ENCODE measurements at regions not wholly inside any gene's neighbourhood (a gene's known extent, or its start where the extent isn't known, plus 50 kb on each side); places are given as distances from the start of the nearest gene placed in this dataset.

- peaks cover 0 to 6% (median 0%) of the 10 kb centered on the region in 3 donors for H3K4me1 ChIP-seq
- H3K27me3 ChIP-seq: no peaks in the 10 kb centered on the region
- H3K9me3 ChIP-seq: no peaks in the 10 kb centered on the region
- DNase-seq: no peak
- no peak for FAIRE-seq
- intact Hi-C loops (cut with DNase I): no loop called here
- no peak for ATAC-seq
- H3K4me3 ChIP-seq: no peak overlapping the region
- WGBS, 2 donors: 82 to 85% methylated on average over 6 of the region's 6 CpGs
- H3K36me3 ChIP-seq: no peaks in the 10 kb centered on the region
- H3K27ac ChIP-seq: no peak overlapping the region
- no peak for TF ChIP-seq CTCF (IDR thresholded peaks at IDR 0.05)
These were observed 216.3 kb upstream of the ATXN7L3B start for GRCh38 chr12:74321381-74321780.

- FAIRE-seq: peak; percentile 29
- ATAC-seq: no peak
- Histone ChIP-seq H3K4me3 (no peak overlapping the region), H3K27me3 (no peaks in the 10 kb centered on the region), H3K27ac (no peak overlapping the region), H3K9me3 (no peaks in the 10 kb centered on the region), H3K4me1 (no peaks in the 10 kb centered on the region), H3K36me3 (no peaks in the 10 kb centered on the region)
- intact Hi-C loops (cut with DNase I): no loop called here
- TF ChIP-seq CTCF (IDR thresholded peaks at IDR 0.05): no peak
- 56 to 75% methylated on average over 2 of the region's 2 CpGs for whole genome bisulfite sequencing, 2 donors
- DNase-seq: no peak
These were observed 214.8 kb upstream of the ATXN7L3B start for GRCh38 chr12:74322792-74323191.

- ATAC-seq (no peak), FAIRE-seq (no peak), DNase-seq (no peak)
- Histone ChIP-seq H3K27me3 (no peaks in the 10 kb centered on the region), H3K9me3 (no peaks in the 10 kb centered on the region), H3K27ac (no peak overlapping the region), H3K36me3 (no peaks in the 10 kb centered on the region), H3K4me3 (no peak overlapping the region), H3K4me1 (no peaks in the 10 kb centered on the region)
- WGBS, 2 donors: 70 to 83% methylated on average over 2 of the region's 2 CpGs
- TF ChIP-seq CTCF (IDR thresholded peaks at IDR 0.05): no peak
- intact Hi-C loops (cut with DNase I): no loop called here
These were observed 209.0 kb upstream of the ATXN7L3B start for GRCh38 chr12:74328623-74329022.

GRCh38 chr12:74334780-74335179, 202.9 kb upstream of the ATXN7L3B start:
- FAIRE-seq (no peak), ATAC-seq (no peak)

GRCh38 chr12:74337951-74338350, 199.7 kb upstream of the ATXN7L3B start:
- TF ChIP-seq CTCF (IDR thresholded peaks at IDR 0.05): no peak
- 28 to 86% methylated on average over 1 of the region's 1 CpG for WGBS, 2 donors
- no peaks in the 10 kb centered on the region for H3K9me3 ChIP-seq
- no peak overlapping the region for H3K27ac ChIP-seq
- ATAC-seq (no peak), DNase-seq (no peak), FAIRE-seq (no peak)
- no peak overlapping the region for H3K4me3 ChIP-seq
- no peaks in the 10 kb centered on the region for H3K4me1 ChIP-seq
- H3K27me3 ChIP-seq: no peaks in the 10 kb centered on the region
- H3K36me3 ChIP-seq: no peaks in the 10 kb centered on the region
- intact Hi-C loops (cut with DNase I): no loop called here

More at GRCh38 chr12:74334780-74335179, 202.9 kb upstream of the ATXN7L3B start:
- Histone ChIP-seq H3K27ac (no peak overlapping the region), H3K27me3 (no peaks in the 10 kb centered on the region), H3K9me3 (no peaks in the 10 kb centered on the region), H3K4me3 (no peak overlapping the region), H3K4me1 (no peaks in the 10 kb centered on the region), H3K36me3 (no peaks in the 10 kb centered on the region)
- DNase-seq: no peak
- no peak for TF ChIP-seq CTCF (IDR thresholded peaks at IDR 0.05)
- intact Hi-C loops (cut with DNase I): no loop called here
